SH-SY5Y (cell line): ENCODE measurements at regions not wholly inside any gene's neighbourhood (a gene's known extent, or its start where the extent isn't known, plus 50 kb on each side); places are given as distances from the start of the nearest gene placed in this dataset.

Experiments
- GATA2 ChIP-seq: IDR thresholded peaks from 2 replicates; pipeline ENCODE4 v1.6.1; 2011; ENCODE audit warnings: mild to moderate bottlenecking, low read depth, low read length
- GATA3 ChIP-seq: IDR thresholded peaks from 2 replicates; pipeline ENCODE4 v1.6.1; 2011; ENCODE audit warnings: low read depth, mild to moderate bottlenecking, low read length, moderate library complexity

GRCh38 chr11:92894197-92894596 lies 75.3 kb upstream of the MTNR1B start:
- TF ChIP-seq GATA2 (no peak), GATA3 (no peak)
